ENCODE measurements at regions not wholly inside any gene's neighbourhood (a gene's known extent, or its start where the extent isn't known, plus 50 kb on each side); places are given as distances from the start of the nearest gene placed in this dataset.

- no peaks in the 10 kb centered on the region for H3K27me3 ChIP-seq (ENCODE audit: control insufficient read depth, insufficient read depth, low read length)
- no peaks in the 10 kb centered on the region for H3K9me3 ChIP-seq (ENCODE audit: control insufficient read depth, insufficient read depth, low read length)
- H3K4me3 ChIP-seq (ENCODE audit: low read depth, low read length) = no peak overlapping the region
- ChIA-PET CTCF (interaction anchor here (0.9 kb wide), 1 partner anchor 143 kb away, joined by 3 read pairs; no protein-coding TSS in a partner anchor), POLR2A (no interaction called here)
- TF ChIP-seq, protein P1, sequence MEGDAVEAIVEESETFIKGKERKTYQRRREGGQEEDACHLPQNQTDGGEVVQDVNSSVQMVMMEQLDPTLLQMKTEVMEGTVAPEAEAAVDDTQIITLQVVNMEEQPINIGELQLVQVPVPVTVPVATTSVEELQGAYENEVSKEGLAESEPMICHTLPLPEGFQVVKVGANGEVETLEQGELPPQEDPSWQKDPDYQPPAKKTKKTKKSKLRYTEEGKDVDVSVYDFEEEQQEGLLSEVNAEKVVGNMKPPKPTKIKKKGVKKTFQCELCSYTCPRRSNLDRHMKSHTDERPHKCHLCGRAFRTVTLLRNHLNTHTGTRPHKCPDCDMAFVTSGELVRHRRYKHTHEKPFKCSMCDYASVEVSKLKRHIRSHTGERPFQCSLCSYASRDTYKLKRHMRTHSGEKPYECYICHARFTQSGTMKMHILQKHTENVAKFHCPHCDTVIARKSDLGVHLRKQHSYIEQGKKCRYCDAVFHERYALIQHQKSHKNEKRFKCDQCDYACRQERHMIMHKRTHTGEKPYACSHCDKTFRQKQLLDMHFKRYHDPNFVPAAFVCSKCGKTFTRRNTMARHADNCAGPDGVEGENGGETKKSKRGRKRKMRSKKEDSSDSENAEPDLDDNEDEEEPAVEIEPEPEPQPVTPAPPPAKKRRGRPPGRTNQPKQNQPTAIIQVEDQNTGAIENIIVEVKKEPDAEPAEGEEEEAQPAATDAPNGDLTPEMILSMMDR (IDR thresholded peaks at IDR 0.05; ENCODE audit: low read depth, low read length) = no peak
- DNase-seq (ENCODE audit: low read depth, low spot score) = no peak
- no peak overlapping the region for H3K27ac ChIP-seq (ENCODE audit: low read depth, low read length)
Measured at GRCh38 chr2:136057023-136057801, 60.7 kb downstream of the CXCR4 start.

DNA sequence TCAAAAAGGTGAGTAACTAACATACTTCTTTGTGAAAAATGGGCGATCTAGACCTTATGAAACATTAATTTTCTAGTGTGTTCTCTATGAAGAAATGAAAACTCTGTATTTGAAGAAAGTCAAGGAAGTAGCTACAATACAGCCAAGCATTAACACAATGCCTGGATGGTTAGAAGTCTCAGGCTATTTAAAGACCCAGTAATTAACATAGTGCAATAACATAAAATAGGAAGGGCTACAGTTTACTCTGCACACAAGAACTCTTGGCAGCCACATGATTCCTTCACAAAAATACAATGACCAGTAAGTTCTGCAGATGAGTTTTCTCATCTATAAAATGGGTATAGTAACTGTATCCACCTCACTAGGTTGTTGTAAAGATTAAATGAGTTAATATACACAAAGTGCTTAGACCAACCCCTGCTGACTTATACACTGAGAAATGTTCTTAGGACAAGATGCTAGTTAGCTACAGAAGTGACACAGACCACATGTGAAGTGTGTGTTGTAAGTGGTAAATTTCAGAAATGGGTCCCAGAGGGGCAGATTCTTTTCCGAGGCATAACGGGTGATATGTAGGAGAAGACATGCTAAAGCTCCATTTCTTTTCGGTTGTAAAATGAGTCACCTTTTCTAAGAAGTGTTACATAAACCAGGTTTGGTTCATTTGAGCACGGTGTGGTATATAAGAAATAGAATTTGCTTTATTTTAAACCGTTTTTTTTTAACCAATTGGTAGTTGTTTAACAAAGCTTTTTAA, 61.8 kb downstream of the CXCR4 start:
- ChIA-PET POLR2A (no interaction called here), CTCF (interaction anchor here (0.6 kb wide), 1 partner anchor 755 kb away, joined by 5 read pairs; no protein-coding TSS in a partner anchor)
- H3K4me3 ChIP-seq (ENCODE audit: low read depth, low read length) = no peak overlapping the region
- no peaks in the 10 kb centered on the region for H3K9me3 ChIP-seq (ENCODE audit: control insufficient read depth, insufficient read depth, low read length)
- H3K27ac ChIP-seq (ENCODE audit: low read depth, low read length) = no peak overlapping the region
- TF ChIP-seq, protein P1 (IDR thresholded peaks at IDR 0.05; ENCODE audit: low read depth, low read length) = no peak
- DNase-seq (ENCODE audit: low read depth, low spot score) = no peak
- no peaks in the 10 kb centered on the region for H3K27me3 ChIP-seq (ENCODE audit: control insufficient read depth, insufficient read depth, low read length)

- TF ChIP-seq, protein P1 (IDR thresholded peaks at IDR 0.05; ENCODE audit: low read depth, low read length) = no peak
- DNase-seq (ENCODE audit: low read depth, low spot score) = no peak
- H3K27ac ChIP-seq (ENCODE audit: low read depth, low read length) = no peak overlapping the region
- no peaks in the 10 kb centered on the region for H3K27me3 ChIP-seq (ENCODE audit: control insufficient read depth, insufficient read depth, low read length)
- POLR2A ChIA-PET = no interaction called here
- no peaks in the 10 kb centered on the region for H3K9me3 ChIP-seq (ENCODE audit: control insufficient read depth, insufficient read depth, low read length)
- CTCF ChIA-PET = no interaction called here
- no peak overlapping the region for H3K4me3 ChIP-seq (ENCODE audit: low read depth, low read length)
Measured at GRCh38 chr2:136054856-136055255, 63.1 kb downstream of the CXCR4 start.

DNA sequence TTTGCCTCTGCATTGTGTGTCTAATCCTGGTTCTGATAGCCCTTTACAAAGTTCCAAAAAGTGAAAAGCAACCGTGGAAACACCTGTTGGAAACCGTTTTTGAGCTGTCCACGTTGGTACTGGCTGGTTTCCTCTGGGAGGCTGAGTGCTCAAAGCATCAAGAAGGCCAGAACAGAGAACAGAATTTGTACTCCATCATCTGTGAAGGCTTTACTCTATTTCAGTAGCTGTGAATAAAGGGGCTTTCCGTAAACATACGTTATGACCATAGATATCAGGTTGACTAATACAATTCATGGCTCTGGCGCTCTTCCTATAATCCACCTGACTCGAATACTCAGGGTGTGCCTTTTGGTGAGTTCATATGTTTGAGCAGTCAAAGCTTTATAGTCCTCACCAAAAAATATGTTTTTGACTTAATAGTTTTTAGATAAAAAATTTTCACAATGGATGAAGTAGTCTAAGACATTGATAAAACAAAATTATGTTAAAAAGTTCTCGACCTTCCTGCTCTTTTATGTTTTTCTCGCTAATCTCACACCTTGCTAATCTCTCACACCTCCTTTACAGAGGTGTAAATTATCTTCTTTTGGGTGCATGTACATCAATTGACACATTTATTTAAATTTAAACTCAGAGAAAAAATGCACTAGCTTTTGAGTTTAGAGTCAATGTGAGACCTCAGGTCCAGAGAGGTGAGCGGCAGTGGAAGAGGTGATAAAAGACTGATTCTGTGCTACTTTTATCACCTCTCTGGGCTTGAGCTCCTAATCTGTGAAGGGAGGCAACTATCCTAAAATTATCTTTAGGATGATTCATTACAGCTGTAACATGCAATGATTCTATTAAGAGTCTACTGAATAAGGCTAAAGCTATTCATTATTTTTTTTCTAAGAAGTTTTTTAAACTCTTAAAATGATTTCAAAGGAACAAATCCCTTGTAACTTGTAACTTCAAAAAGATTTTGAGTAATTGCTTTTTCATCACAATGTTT, 65.3 kb downstream of the CXCR4 start:
- CTCF ChIA-PET = no interaction called here
- TF ChIP-seq, protein P1 (IDR thresholded peaks at IDR 0.05; ENCODE audit: low read depth, low read length) = no peak
- DNase-seq (ENCODE audit: low read depth, low spot score) = no peak
- no peaks in the 10 kb centered on the region for H3K9me3 ChIP-seq (ENCODE audit: control insufficient read depth, insufficient read depth, low read length)
- H3K4me3 ChIP-seq (ENCODE audit: low read depth, low read length) = no peak overlapping the region
- no peaks in the 10 kb centered on the region for H3K27me3 ChIP-seq (ENCODE audit: control insufficient read depth, insufficient read depth, low read length)
- H3K27ac ChIP-seq (ENCODE audit: low read depth, low read length) = no peak overlapping the region
- POLR2A ChIA-PET = no interaction called here
